Stimulated activated CD4-positive, alpha-beta T cell treated with anti-CD3 and anti-CD28 coated beads, Interleukin-12 subunit alpha, Interleukin-12 subunit beta, amount 100 ng/mL, for 4 hours (primary cell): ENCODE measurements at regions not wholly inside any gene's neighbourhood (a gene's known extent, or its start where the extent isn't known, plus 50 kb on each side); places are given as distances from the start of the nearest gene placed in this dataset.

Experiments used
- DNase-seq: peaks from one replicate; pipeline ENCODE4 v3.0.0-alpha.2; 2020

- no peak for DNase-seq
These were observed 285.9 kb downstream of the KIF4B start for GRCh38 chr5:155299386-155300005.

- DNase-seq = no peak
These were observed 289.6 kb downstream of the KIF4B start for GRCh38 chr5:155303120-155303519.

- no peak for DNase-seq
These were observed 293.7 kb downstream of the KIF4B start for GRCh38 chr5:155307229-155307628.

- no peak for DNase-seq
These were observed 294.7 kb downstream of the KIF4B start for GRCh38 chr5:155308289-155308688.

- no peak for DNase-seq
These were observed 295.6 kb downstream of the KIF4B start for GRCh38 chr5:155309021-155309746.

GRCh38 chr5:155311721-155312120, 298.2 kb downstream of the KIF4B start:
- no peak for DNase-seq

- no peak for DNase-seq
These were observed 300.0 kb downstream of the KIF4B start for GRCh38 chr5:155313518-155313917.

GRCh38 chr5:155316070-155316714, 302.6 kb downstream of the KIF4B start:
- DNase-seq = no peak

GRCh38 chr5:155332618-155333017, 319.1 kb downstream of the KIF4B start:
- DNase-seq = no peak

- DNase-seq = no peak
These were observed 329.4 kb downstream of the KIF4B start for GRCh38 chr5:155342956-155343355.

- DNase-seq = no peak
These were observed 329.9 kb downstream of the KIF4B start for GRCh38 chr5:155343468-155343867.

GRCh38 chr5:155353231-155353630, 339.7 kb downstream of the KIF4B start:
- DNase-seq = no peak

- no peak for DNase-seq
These were observed 352.5 kb downstream of the KIF4B start for GRCh38 chr5:155366096-155366495.

- no peak for DNase-seq
These were observed 354.3 kb downstream of the KIF4B start for GRCh38 chr5:155367841-155368240.

- DNase-seq = no peak
These were observed 354.9 kb downstream of the KIF4B start for GRCh38 chr5:155368490-155368889.

GRCh38 chr5:155380480-155380879, 366.9 kb downstream of the KIF4B start:
- no peak for DNase-seq

- DNase-seq = no peak
These were observed 368.1 kb downstream of the KIF4B start for GRCh38 chr5:155381654-155382053.

- no peak for DNase-seq
These were observed 375.9 kb downstream of the KIF4B start for GRCh38 chr5:155389498-155389897.

- no peak for DNase-seq
These were observed 381.2 kb downstream of the KIF4B start for GRCh38 chr5:155394727-155395126.

GRCh38 chr5:155402927-155403640, 389.5 kb downstream of the KIF4B start:
- DNase-seq = no peak

GRCh38 chr5:155406815-155407214, 393.3 kb downstream of the KIF4B start:
- DNase-seq = no peak

GRCh38 chr5:155408465-155408864, 394.9 kb downstream of the KIF4B start:
- no peak for DNase-seq

- no peak for DNase-seq
These were observed 403.2 kb downstream of the KIF4B start for GRCh38 chr5:155416765-155417164.
